Adrenal gland (tissue), 9 donors: ENCODE measurements at regions not wholly inside any gene's neighbourhood (a gene's known extent, or its start where the extent isn't known, plus 50 kb on each side); places are given as distances from the start of the nearest gene placed in this dataset.
A peak's percentile ranks its signal among the peaks of the same experiment; 100 is the strongest.

Experiments
- DNase-seq, 7 donors: peaks; one replicate each; pipeline ENCODE4 v3.0.0-alpha.2; 2019 to 2020
- H3K27ac ChIP-seq, 5 donors: fragments of 200-600 bp; sonication (generic) in 4 of 5; 1 replicate in 3 of 5; 2 replicates in 2 of 5; pipeline versions ENCODE4 v1.5.1 to v1.8.0; 2016 to 2020; ENCODE audit warnings: mild to moderate bottlenecking in 1 of 5
- H3K27me3 ChIP-seq: fragments of 200-600 bp; 2 replicates; pipeline ENCODE4 v1.8.0; 2021
- H3K36me3 ChIP-seq, 2 donors: fragments of 200-600 bp; replicated peaks in 1 of 2; 1 replicate in 1 of 2; 2 replicates in 1 of 2; pipeline versions ENCODE4 v1.5.1 to v1.8.0; 2018 to 2022
- H3K4me1 ChIP-seq, 2 donors: fragments of 200-600 bp; replicated peaks in 1 of 2; 1 replicate in 1 of 2; 2 replicates in 1 of 2; pipeline versions ENCODE4 v1.5.1 to v1.8.0; 2018 to 2021
- H3K4me3 ChIP-seq, 4 donors: fragments of 200-600 bp; sonication (generic) in 3 of 4; one replicate each; pipeline ENCODE4 v1.5.1; 2016 to 2018
- H3K9me3 ChIP-seq, 3 donors: fragments of 200-600 bp; sonication (generic) in 1 of 3; replicated peaks in 1 of 3; 1 replicate in 2 of 3; 2 replicates in 1 of 3; pipeline versions ENCODE4 v1.5.1 to v1.8.0; 2016 to 2021
- POLR2A ChIP-seq, 2 donors: fragments of 450-650 bp; IDR thresholded peaks; one replicate each; pipeline ENCODE4 v1.6.1; 2017; ENCODE audit warnings: antibody characterized with exemption in 2 of 2, mild to moderate bottlenecking in 2 of 2, moderate library complexity in 1 of 2
- WGBS, 4 donors: extraction: QIAGEN DNeasy Blood & Tissue Kit in 2 of 4; methylation state at CpG; one replicate each; pipeline versions ENCODE4 v1.1.5 to v1.1.7; 2013 to 2017; 5-methylcytosine and 5-hydroxymethylcytosine counted together
- intact Hi-C, 2 donors: fragments of 100-400 bp; cut with DNase I; formaldehyde crosslinking; loops; one replicate each; pipeline versions ENCODE4 v1.14.1 to v1.15.0; 2022 to 2023
- TF ChIP-seq, protein P1 (sequence below), 6 experiments: fragments of 450-650 bp in 4 of 6; fragments of 200-600 bp in 2 of 6; sonication (generic) in 1 of 6; IDR thresholded peaks; 1 replicate in 5 of 6; 2 replicates in 1 of 6; pipeline versions ENCODE4 v1.5.1 to v1.8.0; 2016 to 2021; ENCODE audit warnings: antibody characterized with exemption in 6 of 6, mild to moderate bottlenecking in 2 of 6, moderate library complexity in 1 of 6
- donor health status: healthy with polysubstance abuse.
- donor health status: Bipolar disorder and iron deficiency.
- donor health status: DM: yes; HTN: yes; CAD: no.
- donor health status: DM: no; HTN: no; CAD: no.
- donor health status: DM: no; HTN: no; CAD: no.

DNA sequence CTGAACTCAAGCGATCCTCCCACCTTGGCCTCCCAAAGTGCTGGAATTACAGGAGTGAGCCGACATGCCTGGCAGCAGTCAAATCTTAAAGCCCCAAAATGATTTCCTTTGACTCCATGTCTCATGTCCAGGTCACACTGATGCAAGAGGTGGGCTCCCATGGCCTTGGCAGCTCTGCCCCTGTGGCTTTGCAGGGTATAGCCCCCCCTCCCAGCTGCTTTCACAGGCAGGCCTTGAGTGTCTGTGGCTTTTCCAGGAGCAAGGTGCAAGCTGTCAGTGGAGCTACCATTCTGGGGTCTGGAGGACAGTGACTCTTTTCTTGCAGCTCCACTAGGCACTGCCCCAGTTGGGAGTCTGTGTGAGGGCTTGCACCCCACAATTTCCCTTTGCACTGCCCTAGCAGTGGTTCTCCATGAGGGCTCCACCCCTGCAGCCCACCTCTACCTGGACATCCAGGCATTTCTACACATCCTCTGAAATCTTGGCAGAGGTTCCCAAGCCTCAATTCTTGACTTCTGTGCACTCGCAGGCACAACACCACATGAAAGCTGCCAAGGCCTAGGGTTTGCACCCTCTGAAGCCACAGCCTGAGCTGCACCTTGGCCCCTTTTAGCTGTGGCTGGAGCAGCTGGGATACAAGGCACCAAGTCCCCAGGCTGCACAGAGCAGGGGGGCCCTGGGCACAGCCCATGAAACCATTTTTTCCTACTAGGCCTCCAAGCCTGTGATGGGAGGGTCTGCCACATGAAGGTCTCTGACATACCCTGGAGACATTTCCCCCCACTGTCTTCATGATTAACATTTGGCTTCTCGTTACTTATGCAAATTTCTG, 79.3 kb upstream of the ARL4D start:
- intact Hi-C loops, result loop anchor here in 1 of 2 donors (10.0 kb wide), 1 partner anchor 295 kb away; the partner anchor contains the start of genes RND2 and VAT1
- H3K4me1 ChIP-seq, result no peaks in the 10 kb centered on the region
- H3K4me3 ChIP-seq, result no peak overlapping the region
- H3K9me3 ChIP-seq, result no peaks in the 10 kb centered on the region
- WGBS, 4 donors, result 90 to 100% (median 96%) methylated on average over 3 to 4 of the region's 4 CpGs
- no peaks in the 10 kb centered on the region for H3K27me3 ChIP-seq
- peak in 1 of 7 donors; percentile 19 for DNase-seq
- no peak for TF ChIP-seq POLR2A (IDR thresholded peaks at IDR 0.05)
- TF ChIP-seq, protein P1, sequence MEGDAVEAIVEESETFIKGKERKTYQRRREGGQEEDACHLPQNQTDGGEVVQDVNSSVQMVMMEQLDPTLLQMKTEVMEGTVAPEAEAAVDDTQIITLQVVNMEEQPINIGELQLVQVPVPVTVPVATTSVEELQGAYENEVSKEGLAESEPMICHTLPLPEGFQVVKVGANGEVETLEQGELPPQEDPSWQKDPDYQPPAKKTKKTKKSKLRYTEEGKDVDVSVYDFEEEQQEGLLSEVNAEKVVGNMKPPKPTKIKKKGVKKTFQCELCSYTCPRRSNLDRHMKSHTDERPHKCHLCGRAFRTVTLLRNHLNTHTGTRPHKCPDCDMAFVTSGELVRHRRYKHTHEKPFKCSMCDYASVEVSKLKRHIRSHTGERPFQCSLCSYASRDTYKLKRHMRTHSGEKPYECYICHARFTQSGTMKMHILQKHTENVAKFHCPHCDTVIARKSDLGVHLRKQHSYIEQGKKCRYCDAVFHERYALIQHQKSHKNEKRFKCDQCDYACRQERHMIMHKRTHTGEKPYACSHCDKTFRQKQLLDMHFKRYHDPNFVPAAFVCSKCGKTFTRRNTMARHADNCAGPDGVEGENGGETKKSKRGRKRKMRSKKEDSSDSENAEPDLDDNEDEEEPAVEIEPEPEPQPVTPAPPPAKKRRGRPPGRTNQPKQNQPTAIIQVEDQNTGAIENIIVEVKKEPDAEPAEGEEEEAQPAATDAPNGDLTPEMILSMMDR (IDR thresholded peaks at IDR 0.05), result no peak
- H3K27ac ChIP-seq, result no peak overlapping the region
- no peaks in the 10 kb centered on the region for H3K36me3 ChIP-seq

- Histone ChIP-seq H3K4me3 (no peak overlapping the region), H3K4me1 (no peaks in the 10 kb centered on the region), H3K27ac (no peak overlapping the region), H3K9me3 (no peaks in the 10 kb centered on the region), H3K27me3 (no peaks in the 10 kb centered on the region), H3K36me3 (no peaks in the 10 kb centered on the region)
- DNase-seq, result peak in 2 of 7 donors; percentile 19 to 58
- TF ChIP-seq POLR2A (IDR thresholded peaks at IDR 0.05), result no peak
- TF ChIP-seq, protein P1 (IDR thresholded peaks at IDR 0.05), result no peak
- WGBS, 4 donors, result 76 to 83% (median 78%) methylated on average over 19 of the region's 19 CpGs
- intact Hi-C loops, result loop anchor here in 1 of 2 donors (10.0 kb wide), 1 partner anchor 292 kb away; the partner anchor contains the start of genes RND2 and VAT1
These were observed 82.2 kb upstream of the ARL4D start for GRCh38 chr17:43316522-43317142.

DNA sequence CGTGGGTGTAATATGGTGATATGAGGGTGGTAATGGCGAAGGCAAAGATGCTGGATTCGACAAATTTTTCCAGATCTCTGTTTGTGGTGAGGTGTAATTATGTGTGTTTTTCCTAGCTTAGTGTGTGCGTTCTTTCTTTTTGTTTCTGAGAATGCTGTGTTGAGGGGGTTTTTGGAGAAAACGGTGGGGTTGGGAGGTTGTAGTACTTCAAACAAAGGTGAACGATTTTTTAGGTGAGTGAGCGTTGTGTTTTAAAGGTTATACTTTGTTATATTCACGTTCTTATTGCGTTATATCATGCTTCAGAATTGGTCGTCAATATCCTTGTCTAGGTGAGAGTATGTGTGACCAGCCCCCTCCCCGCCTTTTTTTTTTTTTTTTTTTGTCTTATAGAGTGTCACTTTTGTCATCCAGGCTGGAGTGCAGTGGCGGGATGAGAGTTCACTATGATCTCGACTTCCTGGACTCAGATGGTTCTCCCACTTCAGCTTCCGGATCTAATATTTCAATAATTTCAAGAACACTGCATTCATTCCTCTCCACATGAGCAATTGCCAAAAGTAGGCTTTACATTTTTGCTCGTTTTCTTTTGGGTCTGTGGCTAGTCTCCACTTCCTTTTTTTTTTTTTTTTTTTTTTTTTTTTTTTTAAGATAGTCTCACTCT, 82.2 kb upstream of the RNU2-1 start:
- TF ChIP-seq, protein P1 (IDR thresholded peaks at IDR 0.05), result no peak
- TF ChIP-seq POLR2A (IDR thresholded peaks at IDR 0.05), result no peak
- Histone ChIP-seq H3K4me1 (no peaks in the 10 kb centered on the region), H3K4me3 (no peak overlapping the region), H3K9me3 (no peaks in the 10 kb centered on the region), H3K27me3 (no peaks in the 10 kb centered on the region), H3K27ac (no peak overlapping the region), H3K36me3 (no peaks in the 10 kb centered on the region)
- intact Hi-C loops, result loop anchor here in 1 of 2 donors (10.0 kb wide), 1 partner anchor 291 kb away; the partner anchor contains the start of genes RND2 and VAT1
- WGBS, 4 donors, result 2 to 3% (median 3%) methylated on average over 15 of the region's 15 CpGs
- no peak for DNase-seq

- no peak for DNase-seq
- no peak for TF ChIP-seq POLR2A (IDR thresholded peaks at IDR 0.05)
- no peaks in the 10 kb centered on the region for H3K27me3 ChIP-seq
- intact Hi-C loops, result loop anchor here in 1 of 2 donors (10.0 kb wide), 1 partner anchor 291 kb away; the partner anchor contains the start of genes RND2 and VAT1
- no peaks in the 10 kb centered on the region for H3K36me3 ChIP-seq
- H3K4me3 ChIP-seq, result no peak overlapping the region
- H3K4me1 ChIP-seq, result no peaks in the 10 kb centered on the region
- H3K27ac ChIP-seq, result no peak overlapping the region
- WGBS, 4 donors, result 0 to 3% (median 1%) methylated on average over 6 to 32 of the region's 32 CpGs
- H3K9me3 ChIP-seq, result no peaks in the 10 kb centered on the region
These were observed 81.6 kb upstream of the RNU2-1 start for GRCh38 chr17:43315369-43315768.
